GM12878 (cell line): ENCODE measurements at regions not wholly inside any gene's neighbourhood (a gene's known extent, or its start where the extent isn't known, plus 50 kb on each side); places are given as distances from the start of the nearest gene placed in this dataset.

Experiments
- ATAC-seq: fragments of 200-7000 bp; cut with Tn5 transposase; 3 replicates; pipeline ENCODE4 v1.9.1; 2020; ENCODE audit warnings: mild to moderate bottlenecking, moderate library complexity
- BruUV-seq: library from RNA; stranded (reverse); fragments of 400-500 nt; replicated peaks from 2 replicates; lab custom pipeline; 2021; lab: Mats Ljungman, UMichigan
- CTCF ChIA-PET: fragments of 300-600 bp; sonication (Branson Sonifier 250); formaldehyde crosslinking; extraction: SDS; loops from one replicate; lab custom pipeline; 2021; ENCODE audit warnings: inconsistent platforms; lab: Yijun Ruan, JAX
- POLR2A ChIA-PET: fragments of 350-600 bp; formaldehyde crosslinking; extraction: SDS; loops from one replicate; lab custom pipeline; 2021; ENCODE audit warnings: inconsistent platforms; lab: Charles Lee
- RAD21 ChIA-PET: fragments of 300-600 bp; sonication (Branson Sonifier 250); formaldehyde crosslinking; loops from one replicate; lab custom pipeline; 2023; ENCODE audit warnings: antibody characterized with exemption; ENCODE audit not compliant: unreplicated experiment; lab: Charles Lee
- SMC1A ChIA-PET: fragments of 300-600 bp; sonication (Branson Sonifier 250); formaldehyde crosslinking; loops from one replicate; lab custom pipeline; 2023; ENCODE audit not compliant: unreplicated experiment, uncharacterized antibody; lab: Charles Lee
- DNase-seq: peaks from one replicate; pipeline ENCODE4 v3.0.0-alpha.2; 2011; ENCODE audit warnings: low read depth, low spot score
- FAIRE-seq: peaks from 3 replicates; lab custom pipeline; 2011; peaks lifted over from hg19 to GRCh38; lab: Jason Lieb, UNC
- H2AFZ ChIP-seq: 2 replicates; pipeline ENCODE4 v1.6.0; 2011; ENCODE audit warnings: low read depth, low read length, control low read depth; ENCODE audit not compliant: control insufficient read depth
- H3K27ac ChIP-seq: 2 replicates; pipeline ENCODE4 v1.5.1; 2011; ENCODE audit warnings: control low read depth; ENCODE audit not compliant: control insufficient read depth, insufficient read depth
- H3K27me3 ChIP-seq, 2 experiments: replicated peaks in 1 of 2; 2 replicates each; pipeline versions ENCODE4 v1.6.0 to v1.6.1; 2011; ENCODE audit warnings: low read length in 1 of 2; ENCODE audit not compliant: control insufficient read depth in 2 of 2, insufficient read depth in 2 of 2
- H3K36me3 ChIP-seq, 2 experiments: 2 replicates each; pipeline ENCODE4 v1.5.1; 2011; ENCODE audit warnings: low read length in 1 of 2; ENCODE audit not compliant: control insufficient read depth in 2 of 2, insufficient read depth in 2 of 2
- H3K4me1 ChIP-seq: 2 replicates; pipeline ENCODE4 v1.6.1; 2011; ENCODE audit warnings: mild to moderate bottlenecking, low read length, moderate library complexity, mixed read lengths; ENCODE audit not compliant: control insufficient read depth, insufficient read depth
- H3K4me2 ChIP-seq: 2 replicates; pipeline ENCODE4 v1.6.0; 2011; ENCODE audit warnings: control low read depth; ENCODE audit not compliant: control insufficient read depth, insufficient read depth
- H3K4me3 ChIP-seq: fragments of 200-600 bp; sonication (generic); 2 replicates; pipeline ENCODE4 v1.5.1; 2016
- H3K79me2 ChIP-seq: 2 replicates; pipeline ENCODE4 v1.6.0; 2011; ENCODE audit warnings: low read length; ENCODE audit not compliant: control insufficient read depth, insufficient read depth
- H3K9ac ChIP-seq: 2 replicates; pipeline ENCODE4 v1.8.0; 2011; ENCODE audit warnings: low read length, control low read depth, mixed read lengths; ENCODE audit not compliant: control insufficient read depth, insufficient read depth
- H3K9me3 ChIP-seq: replicated peaks from 3 replicates; pipeline ENCODE4 v1.5.1; 2011; ENCODE audit warnings: mild to moderate bottlenecking, low read length; ENCODE audit not compliant: control insufficient read depth, insufficient read depth
- H4K20me1 ChIP-seq: 2 replicates; pipeline ENCODE4 v1.6.0; 2011; ENCODE audit not compliant: control insufficient read depth, insufficient read depth
- EGR1 ChIP-seq, 2 experiments: IDR thresholded peaks; 1 replicate in 1 of 2; 2 replicates in 1 of 2; pipeline ENCODE4 v1.6.1; 2011 to 2012; ENCODE audit warnings: low read depth in 2 of 2, low read length in 2 of 2, borderline replicate concordance in 1 of 2, mild to moderate bottlenecking in 1 of 2, moderate library complexity in 1 of 2
- IRF3 ChIP-seq: fragments of 450-650 bp; IDR thresholded peaks from 2 replicates; pipeline ENCODE4 v1.6.1; 2014; ENCODE audit warnings: mild to moderate bottlenecking
- MEF2A ChIP-seq: IDR thresholded peaks from 2 replicates; pipeline ENCODE4 v1.6.1; 2011; ENCODE audit warnings: low read depth, mild to moderate bottlenecking, low read length, moderate library complexity; ENCODE audit not compliant: insufficient read depth
- NFXL1 ChIP-seq: fragments of 450-650 bp; IDR thresholded peaks from 2 replicates; pipeline ENCODE4 v1.6.1; 2017; ENCODE audit warnings: antibody characterized with exemption, mild to moderate bottlenecking, borderline replicate concordance
- POLR2A ChIP-seq: IDR thresholded peaks from 2 replicates; pipeline ENCODE4 v1.6.1; 2011; ENCODE audit warnings: low read depth, mild to moderate bottlenecking, low read length
- RELB ChIP-seq: fragments of 450-650 bp; IDR thresholded peaks from 2 replicates; pipeline ENCODE4 v1.6.1; 2017; ENCODE audit warnings: low read depth, mild to moderate bottlenecking, moderate library complexity
- RUNX3 ChIP-seq: IDR thresholded peaks from 2 replicates; pipeline ENCODE4 v1.6.1; 2012; ENCODE audit warnings: low read length, inconsistent platforms
- SPI1 ChIP-seq: IDR thresholded peaks from 2 replicates; pipeline ENCODE4 v1.6.1; 2011; ENCODE audit warnings: low read depth, mild to moderate bottlenecking, low read length, moderate library complexity, borderline replicate concordance; ENCODE audit not compliant: insufficient read depth
- STAT1 ChIP-seq: fragments of 450-650 bp; conservative IDR thresholded peaks from 2 replicates; pipeline ENCODE4 v1.6.1; 2014; ENCODE audit warnings: antibody characterized with exemption, mild to moderate bottlenecking
- USF2 ChIP-seq: IDR thresholded peaks from 2 replicates; pipeline ENCODE4 v1.6.1; 2011; ENCODE audit warnings: low read depth, low read length, improper control_type of control experiment, borderline replicate concordance
- ZBTB33 ChIP-seq: fragments of 450-650 bp; IDR thresholded peaks from 2 replicates; pipeline ENCODE4 v1.6.1; 2017; ENCODE audit warnings: mild to moderate bottlenecking
- ZNF274 ChIP-seq: IDR thresholded peaks from one replicate; pipeline ENCODE4 v1.8.0; 2011; ENCODE audit not compliant: insufficient read length, insufficient read depth
- ZSCAN29 ChIP-seq: fragments of 450-650 bp; IDR thresholded peaks from 2 replicates; pipeline ENCODE4 v1.6.1; 2017; ENCODE audit warnings: mild to moderate bottlenecking, moderate library complexity
- WGBS: methylation state at CpG from one replicate; pipeline ENCODE4 v1.1.6; 2016; ENCODE audit warnings: low lambda C conversion rate; ENCODE audit not compliant: insufficient replicate concordance, insufficient coverage; ENCODE audit errors: missing lambda C conversion rate; 5-methylcytosine and 5-hydroxymethylcytosine counted together
- in situ Hi-C: fragments of 300-500 bp; cut with MboI; formaldehyde crosslinking; loops from 9 replicates; pipeline ENCODE4 v1.14.3; 2018; ENCODE audit warnings: mixed read lengths
- intact Hi-C: fragments of 100-400 bp; cut with micrococcal nuclease; formaldehyde crosslinking; loops from one replicate; pipeline ENCODE4 v1.14.2; 2022; ENCODE audit not compliant: unreplicated experiment

- no peak for TF ChIP-seq ZBTB33
- no peak for TF ChIP-seq RUNX3
- no peak for TF ChIP-seq IRF3
- no peak for TF ChIP-seq USF2
- TF ChIP-seq ZSCAN29 = no peak
- TF ChIP-seq NFXL1 = no peak
- TF ChIP-seq STAT1 = no peak
- TF ChIP-seq SPI1 = no peak
- no peak for TF ChIP-seq MEF2A
- no peak for TF ChIP-seq POLR2A
- no peak for TF ChIP-seq RELB
- TF ChIP-seq ZNF274 = no peak
- no peak for TF ChIP-seq EGR1 (IDR thresholded peaks at IDR 0.05; ENCODE audit: borderline replicate concordance in 1 of 2, low read depth in 2 of 2, low read length in 2 of 2)
- Histone ChIP-seq H3K4me3 (no peak overlapping the region), H3K4me1 (peaks cover 27% of the 10 kb centered on the region), H3K4me2 (no peak overlapping the region), H3K9ac (no peak overlapping the region), H3K27ac (no peak overlapping the region), H2AFZ (no peak overlapping the region), H3K79me2 (no peaks in the 10 kb centered on the region), H4K20me1 (no peaks in the 10 kb centered on the region), H3K36me3 (no peaks in the 10 kb centered on the region), H3K9me3 (no peaks in the 10 kb centered on the region), H3K27me3 (no peaks in the 10 kb centered on the region)
- ChIA-PET RAD21 (interaction anchor here (0.7 to 8.9 kb wide), 2 partner anchors 12 to 93 kb away, joined by 3 to 76 read pairs; partner anchors contain the start of gene ID2), CTCF (interaction anchor here (0.9 kb wide), 1 partner anchor 13 kb away, joined by 3 read pairs; no protein-coding TSS in a partner anchor), SMC1A (interaction anchor here (0.9 to 2.8 kb wide), 3 partner anchors 17 to 49 kb away, joined by 3 to 11 read pairs (median 3); no protein-coding TSS in a partner anchor), POLR2A (interaction anchor here (1.3 to 5.5 kb wide), 3 partner anchors 13 to 97 kb away, joined by 4 to 42 read pairs (median 4); partner anchors contain the start of gene ID2)
- ATAC-seq = no peak
- FAIRE-seq = no peak
- in situ Hi-C loops = no loop called here
- BruUV-seq = no TSS peak
- WGBS = 76% methylated on average over 18 of the region's 19 CpGs
- no peak for DNase-seq
- intact Hi-C loops = no loop called here
These were observed 94.5 kb upstream of the ID2 start for GRCh38 chr2:8587251-8587791.
